ENCODE measurements at regions not wholly inside any gene's neighbourhood (a gene's known extent, or its start where the extent isn't known, plus 50 kb on each side); places are given as distances from the start of the nearest gene placed in this dataset.

GRCh38 chr12:124504273-124505000, 63.0 kb downstream of the NCOR2 start:
- DNase-seq (ENCODE audit: low read depth, low spot score): no peak

- no peak for DNase-seq (ENCODE audit: low read depth, low spot score)
Observed at GRCh38 chr12:124503305-124503704, 64.1 kb downstream of the NCOR2 start.

DNA sequence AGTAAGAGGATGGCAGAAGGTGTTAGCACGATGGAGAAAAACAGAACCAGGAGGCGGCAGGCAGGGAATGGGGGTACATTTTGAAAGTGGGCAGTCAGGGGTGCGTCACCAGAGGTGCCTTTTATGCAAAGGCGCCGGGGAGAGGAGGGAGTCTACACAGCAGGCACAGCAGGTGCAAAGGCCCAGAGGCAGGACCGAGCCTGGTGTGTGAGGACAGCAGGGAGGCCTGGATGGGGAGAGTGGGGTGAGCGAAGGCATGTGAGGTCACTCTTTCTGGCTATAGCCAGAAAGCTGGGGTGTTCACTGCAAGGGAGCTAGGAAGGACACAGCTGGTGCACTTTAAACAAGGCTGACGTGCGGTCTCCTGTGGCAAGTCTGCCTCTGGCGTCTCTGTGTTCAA, 65.0 kb downstream of the NCOR2 start:
- DNase-seq (ENCODE audit: low read depth, low spot score): no peak

- no peak for DNase-seq (ENCODE audit: low read depth, low spot score)
Observed at GRCh38 chr12:124501827-124502226, 65.6 kb downstream of the NCOR2 start.

DNA sequence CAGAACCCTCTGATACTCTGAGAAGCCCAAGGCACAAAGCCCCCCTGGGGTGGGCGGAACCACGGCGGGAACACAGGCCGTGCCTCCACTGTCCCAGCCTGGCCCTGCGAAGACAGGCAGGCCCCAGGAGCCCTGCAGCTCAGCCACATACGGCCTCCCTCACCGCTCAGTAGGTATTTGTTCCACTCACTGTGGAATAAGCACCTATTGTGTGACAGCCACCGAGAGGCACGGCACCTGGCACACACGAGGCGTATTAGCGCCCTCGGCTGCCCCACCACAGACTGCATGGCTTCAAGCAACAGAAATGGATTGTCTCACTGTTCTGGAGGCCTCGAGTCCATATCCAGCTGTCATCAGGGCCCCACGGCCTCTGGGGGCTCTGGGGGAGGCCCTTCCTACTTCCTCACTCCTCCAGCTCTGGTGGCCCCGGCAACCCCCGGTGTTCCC, 66.3 kb downstream of the NCOR2 start:
- DNase-seq (ENCODE audit: low read depth, low spot score): no peak

DNA sequence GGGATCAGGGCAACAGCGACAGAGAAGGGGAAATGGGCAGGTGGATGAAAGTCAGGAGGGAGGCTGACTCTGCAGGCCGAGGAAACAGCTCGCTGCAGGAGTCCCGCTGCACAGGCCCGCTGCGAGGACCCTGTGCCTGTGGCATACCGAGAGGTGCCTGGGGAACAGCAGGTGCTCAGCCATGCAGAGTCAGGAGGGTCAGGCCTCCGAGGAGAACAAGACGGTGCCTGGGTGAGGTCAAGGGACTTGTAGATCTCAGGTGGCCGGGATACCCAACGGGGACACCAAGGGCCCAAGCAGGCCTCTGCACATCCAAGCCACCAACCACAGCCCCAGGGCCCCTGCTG, 67.5 kb downstream of the NCOR2 start:
- DNase-seq (ENCODE audit: low read depth, low spot score): no peak

GRCh38 chr12:124499190-124499753, 68.1 kb downstream of the NCOR2 start:
- no peak for DNase-seq (ENCODE audit: low read depth, low spot score)

GRCh38 chr12:124498275-124499189, 68.9 kb downstream of the NCOR2 start:
- DNase-seq (ENCODE audit: low read depth, low spot score): no peak

DNA sequence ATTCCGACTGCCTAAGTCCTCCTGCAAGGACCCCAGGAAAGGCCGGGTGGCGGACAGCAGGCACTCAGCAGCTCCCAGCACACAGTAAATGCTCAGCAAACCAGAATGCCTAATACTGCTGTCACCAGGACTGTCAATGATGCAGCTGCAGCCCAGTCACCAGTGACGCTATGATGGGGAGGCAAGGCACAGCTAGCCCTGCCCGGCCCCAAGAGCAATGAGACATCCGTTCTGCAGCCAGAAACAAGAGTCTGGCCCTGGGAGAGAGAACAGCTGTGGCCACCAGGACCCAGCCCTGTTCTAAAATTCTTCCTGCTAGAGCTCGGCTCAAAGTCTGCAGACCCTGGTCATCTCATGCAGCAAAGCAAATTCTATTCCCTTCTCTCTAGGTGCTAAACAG, 69.8 kb downstream of the NCOR2 start:
- no peak for DNase-seq (ENCODE audit: low read depth, low spot score)

GRCh38 chr12:124497039-124497438, 70.4 kb downstream of the NCOR2 start:
- DNase-seq (ENCODE audit: low read depth, low spot score): no peak

DNA sequence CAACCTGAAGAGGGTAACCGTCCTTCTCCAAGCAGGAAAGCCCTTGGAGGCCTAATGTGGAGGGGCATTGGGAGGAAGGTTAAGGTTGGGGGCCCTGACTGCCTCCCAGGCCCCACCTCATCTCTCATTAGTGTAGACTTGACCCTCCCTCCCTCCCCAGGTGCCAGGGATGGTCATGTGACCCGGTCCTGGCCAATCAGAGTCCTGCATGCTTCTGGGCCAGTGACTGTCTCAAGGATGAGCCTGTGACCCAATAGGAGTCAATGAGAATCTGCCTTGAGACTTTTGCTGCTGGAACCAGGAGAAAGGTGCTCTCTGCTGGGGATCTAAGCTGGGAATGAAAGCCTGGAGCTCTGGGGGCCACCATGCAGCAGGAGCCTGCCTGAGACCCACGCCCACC, 70.8 kb downstream of the NCOR2 start:
- no peak for DNase-seq (ENCODE audit: low read depth, low spot score)

GRCh38 chr12:124495194-124495983, 72.0 kb downstream of the NCOR2 start:
- DNase-seq (ENCODE audit: low read depth, low spot score): no peak

- DNase-seq (ENCODE audit: low read depth, low spot score): no peak
Observed at GRCh38 chr12:124494751-124495129, 72.7 kb downstream of the NCOR2 start.

- DNase-seq (ENCODE audit: low read depth, low spot score): no peak
Observed at GRCh38 chr12:124493809-124494750, 73.3 kb downstream of the NCOR2 start.

DNA sequence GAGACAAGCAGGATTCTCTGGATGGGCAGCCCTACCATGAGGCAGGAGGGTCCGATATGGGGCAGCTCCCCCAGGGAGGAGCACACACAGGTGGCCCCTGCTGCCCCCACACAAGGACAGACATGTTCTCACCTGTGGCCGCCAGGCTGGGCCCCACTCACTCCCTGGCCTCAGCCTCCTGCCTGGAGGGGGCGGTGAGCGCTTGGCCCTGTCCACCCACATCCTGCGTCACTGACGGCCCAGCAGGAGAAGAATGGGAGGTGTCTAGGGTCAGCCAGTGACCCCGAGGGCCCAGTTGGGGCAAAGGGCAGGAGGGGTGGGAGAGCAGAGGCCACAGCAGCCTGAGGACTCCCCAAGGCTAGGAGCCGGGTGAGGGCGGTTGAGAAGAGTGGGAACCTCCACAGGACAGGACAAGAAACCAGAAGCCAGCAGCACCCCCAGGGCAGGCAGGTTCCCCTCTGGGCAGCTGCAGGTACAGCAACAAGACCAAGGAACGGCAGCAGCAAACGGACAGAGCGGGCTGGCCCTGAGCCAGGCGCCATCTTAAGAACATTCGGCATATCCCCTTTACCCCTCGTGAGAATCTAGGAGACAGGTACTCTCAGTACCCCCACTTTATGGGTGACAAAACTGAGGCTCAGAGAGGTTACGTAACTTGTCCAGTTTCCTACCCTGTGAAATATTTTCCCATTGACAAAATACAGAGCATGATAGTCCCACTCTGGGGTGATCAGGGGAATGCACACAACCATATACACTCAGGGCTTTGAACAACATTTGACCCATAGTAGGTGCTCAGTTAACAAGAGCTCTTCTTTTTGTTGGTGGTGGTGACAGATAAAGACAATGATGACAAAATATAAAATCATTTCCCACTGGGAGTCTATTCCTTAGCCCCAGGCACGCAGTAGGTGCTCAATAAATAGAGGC, 74.3 kb downstream of the NCOR2 start:
- no peak for DNase-seq (ENCODE audit: low read depth, low spot score)

GRCh38 chr12:124491856-124492420, 75.5 kb downstream of the NCOR2 start:
- DNase-seq (ENCODE audit: low read depth, low spot score): no peak

DNA sequence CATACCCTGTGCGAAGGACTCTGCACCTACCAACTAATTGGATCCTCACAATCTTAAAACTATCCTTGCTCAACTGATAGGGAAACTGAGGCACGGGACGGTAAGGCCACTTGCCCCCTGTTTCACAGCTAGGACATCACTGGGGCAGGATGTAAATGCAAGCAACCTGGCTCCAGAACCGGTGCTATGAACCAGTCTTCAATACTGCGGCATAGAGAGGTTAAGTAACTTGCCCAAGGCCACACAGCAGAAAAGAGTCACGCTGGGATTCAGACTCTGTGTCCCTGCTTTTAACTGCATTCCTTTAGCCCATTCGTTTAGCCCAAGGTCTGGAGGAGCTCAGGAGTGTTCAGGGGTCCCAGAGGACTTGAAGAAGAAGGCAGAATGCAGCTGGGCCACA, 76.1 kb downstream of the NCOR2 start:
- DNase-seq (ENCODE audit: low read depth, low spot score): no peak

GRCh38 chr12:124490584-124491305, 76.7 kb downstream of the NCOR2 start:
- DNase-seq (ENCODE audit: low read depth, low spot score): no peak
